GM23248 (cell line): ENCODE measurements at regions not wholly inside any gene's neighbourhood (a gene's known extent, or its start where the extent isn't known, plus 50 kb on each side); places are given as distances from the start of the nearest gene placed in this dataset.

ENCODE experiments used
- EZH2 ChIP-seq: fragments of 200-600 bp; sonication (generic); IDR thresholded peaks from 2 replicates; pipeline ENCODE4 v1.6.1; 2018; ENCODE audit warnings: antibody characterized with exemption, mild to moderate bottlenecking; ENCODE audit not compliant: insufficient read depth, poor library complexity, severe bottlenecking
- EZH2phosphoT487 ChIP-seq: fragments of 200-600 bp; sonication (generic); IDR thresholded peaks from 2 replicates; pipeline ENCODE4 v1.6.1; 2018; ENCODE audit warnings: antibody characterized with exemption, moderate library complexity, mild to moderate bottlenecking, low read depth; ENCODE audit not compliant: insufficient read depth

- no peak for TF ChIP-seq EZH2phosphoT487
- TF ChIP-seq EZH2 = no peak
Measured at GRCh38 chr1:88075813-88076212, 608.3 kb upstream of the PKN2 start.
